Ascending aorta (tissue), 2 donors: ENCODE measurements at regions not wholly inside any gene's neighbourhood (a gene's known extent, or its start where the extent isn't known, plus 50 kb on each side); places are given as distances from the start of the nearest gene placed in this dataset.

Experiments used
- DNase-seq, 2 donors: peaks; one replicate each; pipeline ENCODE4 v3.0.0-alpha.2; 2019; ENCODE audit warnings: low spot score in 2 of 2
- H3K27ac ChIP-seq, 2 donors: fragments of 200-600 bp; sonication (generic); one replicate each; pipeline ENCODE4 v1.5.1; 2016 to 2017; ENCODE audit warnings: mild to moderate bottlenecking in 1 of 2
- H3K27me3 ChIP-seq: fragments of 200-600 bp; sonication (generic); one replicate; pipeline ENCODE4 v1.5.1; 2017
- H3K36me3 ChIP-seq, 2 donors: fragments of 200-600 bp; sonication (generic); one replicate each; pipeline ENCODE4 v1.5.1; 2016
- H3K4me1 ChIP-seq, 2 donors: fragments of 200-600 bp; sonication (generic); one replicate each; pipeline ENCODE4 v1.5.1; 2016 to 2017; ENCODE audit warnings: mild to moderate bottlenecking in 1 of 2
- H3K4me3 ChIP-seq, 2 donors: fragments of 200-600 bp; sonication (generic); one replicate each; pipeline ENCODE4 v1.5.1; 2016 to 2017; ENCODE audit warnings: mild to moderate bottlenecking in 1 of 2
- H3K9me3 ChIP-seq, 2 donors: fragments of 200-600 bp; sonication (generic); one replicate each; pipeline ENCODE4 v1.5.1; 2016
- intact Hi-C: fragments of 100-400 bp; cut with DNase I; formaldehyde crosslinking; loops from one replicate; pipeline ENCODE4 v1.15.1; 2023
- TF ChIP-seq, protein P1 (sequence below), 3 experiments: fragments of 200-600 bp in 2 of 3; fragments of 450-650 bp in 1 of 3; sonication (generic) in 2 of 3; IDR thresholded peaks; one replicate each; pipeline ENCODE4 v1.5.1; 2016 to 2019; ENCODE audit warnings: antibody characterized with exemption in 3 of 3, mild to moderate bottlenecking in 1 of 3, moderate library complexity in 1 of 3

- no peak overlapping the region for H3K4me3 ChIP-seq
Observed at GRCh38 chr16:10232757-10233156, 50.5 kb upstream of the GRIN2A start.

GRCh38 chr16:10239640-10240039, 57.4 kb upstream of the GRIN2A start:
- no peak overlapping the region for H3K27ac ChIP-seq

More at GRCh38 chr16:10232757-10233156, 50.5 kb upstream of the GRIN2A start:
- DNase-seq, result no peak
- intact Hi-C loops, result no loop called here
- TF ChIP-seq, protein P1, sequence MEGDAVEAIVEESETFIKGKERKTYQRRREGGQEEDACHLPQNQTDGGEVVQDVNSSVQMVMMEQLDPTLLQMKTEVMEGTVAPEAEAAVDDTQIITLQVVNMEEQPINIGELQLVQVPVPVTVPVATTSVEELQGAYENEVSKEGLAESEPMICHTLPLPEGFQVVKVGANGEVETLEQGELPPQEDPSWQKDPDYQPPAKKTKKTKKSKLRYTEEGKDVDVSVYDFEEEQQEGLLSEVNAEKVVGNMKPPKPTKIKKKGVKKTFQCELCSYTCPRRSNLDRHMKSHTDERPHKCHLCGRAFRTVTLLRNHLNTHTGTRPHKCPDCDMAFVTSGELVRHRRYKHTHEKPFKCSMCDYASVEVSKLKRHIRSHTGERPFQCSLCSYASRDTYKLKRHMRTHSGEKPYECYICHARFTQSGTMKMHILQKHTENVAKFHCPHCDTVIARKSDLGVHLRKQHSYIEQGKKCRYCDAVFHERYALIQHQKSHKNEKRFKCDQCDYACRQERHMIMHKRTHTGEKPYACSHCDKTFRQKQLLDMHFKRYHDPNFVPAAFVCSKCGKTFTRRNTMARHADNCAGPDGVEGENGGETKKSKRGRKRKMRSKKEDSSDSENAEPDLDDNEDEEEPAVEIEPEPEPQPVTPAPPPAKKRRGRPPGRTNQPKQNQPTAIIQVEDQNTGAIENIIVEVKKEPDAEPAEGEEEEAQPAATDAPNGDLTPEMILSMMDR (IDR thresholded peaks at IDR 0.05), result no peak
- peaks cover 0 to 5% of the 10 kb centered on the region in 2 donors for H3K9me3 ChIP-seq
- no peak overlapping the region for H3K27ac ChIP-seq
- no peaks in the 10 kb centered on the region for H3K27me3 ChIP-seq
- no peaks in the 10 kb centered on the region for H3K36me3 ChIP-seq
- no peaks in the 10 kb centered on the region for H3K4me1 ChIP-seq

DNA sequence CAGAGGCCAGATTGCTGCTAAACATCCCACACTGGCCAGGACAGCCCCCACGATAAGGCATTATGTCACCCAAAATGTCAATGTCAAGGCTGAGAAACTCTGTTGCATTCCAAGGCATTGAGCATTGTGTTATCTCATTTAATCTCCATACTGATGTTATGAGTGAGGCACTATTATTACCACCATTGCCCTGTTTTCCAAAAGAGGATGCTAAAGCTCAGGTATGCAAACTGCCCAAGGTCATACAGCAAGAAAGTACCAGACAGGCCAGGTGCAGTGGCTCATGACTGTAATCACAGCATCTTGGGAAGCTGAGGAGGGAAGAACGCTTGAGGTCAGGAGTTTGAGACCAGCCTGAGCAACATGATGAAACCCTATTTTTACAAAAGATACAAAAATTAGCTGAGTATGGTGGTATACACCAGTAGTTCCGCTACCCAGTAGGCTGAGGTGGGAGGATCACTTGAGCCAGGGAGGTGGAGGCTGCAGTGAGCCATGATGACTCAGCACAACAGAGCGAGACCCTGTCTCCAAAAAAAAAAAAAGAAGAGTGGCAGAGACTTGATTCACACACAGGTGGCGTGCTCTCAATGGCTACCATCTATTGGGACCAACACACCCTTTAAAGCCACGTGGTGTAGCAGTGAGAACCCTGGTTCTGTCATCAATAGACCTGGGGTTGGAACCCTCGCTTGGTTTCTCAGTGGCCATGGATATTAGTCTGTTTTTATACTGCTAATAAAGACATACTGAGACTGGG, 58.8 kb upstream of the GRIN2A start:
- Histone ChIP-seq H3K4me1 (no peaks in the 10 kb centered on the region), H3K9me3 (no peaks in the 10 kb centered on the region), H3K27me3 (no peaks in the 10 kb centered on the region), H3K4me3 (no peak overlapping the region), H3K27ac (no peak overlapping the region), H3K36me3 (no peaks in the 10 kb centered on the region)
- DNase-seq, result no peak
- TF ChIP-seq, protein P1 (IDR thresholded peaks at IDR 0.05), result no peak
- intact Hi-C loops, result no loop called here

More at GRCh38 chr16:10239640-10240039, 57.4 kb upstream of the GRIN2A start:
- no peaks in the 10 kb centered on the region for H3K27me3 ChIP-seq
- H3K4me1 ChIP-seq, result no peaks in the 10 kb centered on the region
- H3K4me3 ChIP-seq, result no peak overlapping the region
- no peaks in the 10 kb centered on the region for H3K9me3 ChIP-seq
- DNase-seq, result no peak
- TF ChIP-seq, protein P1 (IDR thresholded peaks at IDR 0.05), result no peak
- H3K36me3 ChIP-seq, result no peaks in the 10 kb centered on the region
- intact Hi-C loops, result no loop called here

GRCh38 chr16:10242097-10242496, 59.9 kb upstream of the GRIN2A start:
- Histone ChIP-seq H3K9me3 (no peaks in the 10 kb centered on the region), H3K36me3 (no peaks in the 10 kb centered on the region), H3K27ac (no peak overlapping the region), H3K4me1 (no peaks in the 10 kb centered on the region), H3K27me3 (no peaks in the 10 kb centered on the region), H3K4me3 (no peak overlapping the region)
- DNase-seq, result no peak
- intact Hi-C loops, result no loop called here
- TF ChIP-seq, protein P1 (IDR thresholded peaks at IDR 0.05), result no peak

DNA sequence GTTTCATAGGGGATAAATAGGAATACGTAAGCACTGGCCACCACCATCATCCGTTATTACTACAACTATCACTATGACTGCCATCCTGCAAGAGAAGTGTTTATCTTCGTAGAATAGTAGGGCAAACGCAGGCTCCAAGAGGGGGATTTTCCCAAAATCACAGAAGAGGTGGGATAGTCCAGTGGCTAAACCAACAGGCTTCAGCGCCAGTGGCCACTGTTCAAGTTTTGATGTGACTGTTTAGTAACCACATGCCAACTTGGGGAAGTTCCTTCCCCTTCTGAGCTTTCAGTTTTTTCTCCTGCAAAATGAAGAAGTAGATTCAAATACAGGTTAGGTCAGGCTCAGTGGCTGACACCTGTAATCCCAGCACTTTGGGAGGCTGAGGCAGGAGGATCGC, 60.7 kb upstream of the GRIN2A start:
- H3K4me1 ChIP-seq, result no peaks in the 10 kb centered on the region
- H3K9me3 ChIP-seq, result no peaks in the 10 kb centered on the region
- DNase-seq, result no peak
- H3K27ac ChIP-seq, result no peak overlapping the region
- H3K4me3 ChIP-seq, result no peak overlapping the region
- TF ChIP-seq, protein P1 (IDR thresholded peaks at IDR 0.05), result no peak
- H3K27me3 ChIP-seq, result no peaks in the 10 kb centered on the region
- no peaks in the 10 kb centered on the region for H3K36me3 ChIP-seq
- intact Hi-C loops, result no loop called here
